Aorta (tissue), 5 donors: ENCODE measurements at regions not wholly inside any gene's neighbourhood (a gene's known extent, or its start where the extent isn't known, plus 50 kb on each side); places are given as distances from the start of the nearest gene placed in this dataset.

ENCODE experiments used
- ATAC-seq: fragments of 200-7000 bp; cut with Tn5 transposase; one replicate; pipeline ENCODE4 v1.9.1; 2022; ENCODE audit warnings: moderate library complexity; ENCODE audit not compliant: low FRiP score
- DNase-seq, 2 donors: peaks; one replicate each; pipeline ENCODE4 v3.0.0-alpha.2; 2020
- H3K27ac ChIP-seq, 2 donors: one replicate each; pipeline ENCODE4 v1.5.1; 2013; ENCODE audit warnings: low read length in 2 of 2, mild to moderate bottlenecking in 2 of 2, moderate library complexity in 2 of 2, control low read depth in 1 of 2, inconsistent platforms in 1 of 2, low read depth in 1 of 2
- H3K27me3 ChIP-seq, 2 donors: one replicate each; pipeline ENCODE4 v1.6.1; 2013; ENCODE audit warnings: control low read depth in 1 of 2, low read length in 1 of 2, mild to moderate bottlenecking in 1 of 2, moderate library complexity in 1 of 2; ENCODE audit not compliant: insufficient read depth in 2 of 2, control insufficient read depth in 1 of 2
- H3K36me3 ChIP-seq, 2 donors: one replicate each; pipeline ENCODE4 v1.6.1; 2013; ENCODE audit warnings: control low read depth in 1 of 2, low read length in 1 of 2, mild to moderate bottlenecking in 1 of 2; ENCODE audit not compliant: insufficient read depth in 2 of 2, control insufficient read depth in 1 of 2
- H3K4me1 ChIP-seq, 2 donors: one replicate each; pipeline ENCODE4 v1.6.1; 2013; ENCODE audit warnings: low read length in 2 of 2, control low read depth in 1 of 2, mild to moderate bottlenecking in 1 of 2, moderate library complexity in 1 of 2; ENCODE audit not compliant: insufficient read depth in 2 of 2, control insufficient read depth in 1 of 2
- H3K4me3 ChIP-seq, 2 donors: one replicate each; pipeline ENCODE4 v1.5.1; 2013; ENCODE audit warnings: low read length in 2 of 2, control low read depth in 1 of 2, mild to moderate bottlenecking in 1 of 2
- H3K9me3 ChIP-seq: one replicate; pipeline ENCODE4 v1.6.1; 2013; ENCODE audit warnings: mild to moderate bottlenecking, low read length; ENCODE audit not compliant: control insufficient read depth
- WGBS, 2 donors: extraction: QIAGEN DNeasy Blood & Tissue Kit; methylation state at CpG; one replicate each; pipeline ENCODE4 v1.1.7; 2013; 5-methylcytosine and 5-hydroxymethylcytosine counted together
- intact Hi-C, 2 donors: fragments of 100-400 bp; cut with DNase I; formaldehyde crosslinking; loops; one replicate each; pipeline versions ENCODE4 v1.14.2 to v1.15.0; 2022
- donor health status: healthy with polysubstance abuse.
- donor health status: Bipolar disorder and iron deficiency.
- donor health status: DM: no; HTN: no; CAD: no.
- donor health status: DM: no; HTN: no; CAD: no.
- donor health status: DM: yes; HTN: yes; CAD: no.

GRCh38 chr6:81842254-81842653 is 89.8 kb upstream of the TENT5A start:
- H3K4me1 ChIP-seq: peaks cover 7 to 8% of the 10 kb centered on the region in 2 donors
- H3K4me3 ChIP-seq: no peak overlapping the region
- intact Hi-C loops: loop anchor here in 1 of 2 donors (10.0 kb wide), 2 partner anchors 63 to 173 kb away; no protein-coding TSS in a partner anchor
- H3K27ac ChIP-seq: no peak overlapping the region
- H3K27me3 ChIP-seq: no peaks in the 10 kb centered on the region
- no peaks in the 10 kb centered on the region for H3K9me3 ChIP-seq
- H3K36me3 ChIP-seq: no peaks in the 10 kb centered on the region
- ATAC-seq (no peak), DNase-seq (no peak)

GRCh38 chr6:81838724-81839426 is 86.4 kb upstream of the TENT5A start:
- intact Hi-C loops: no loop called here
- ATAC-seq: no peak
- no peaks in the 10 kb centered on the region for H3K36me3 ChIP-seq

GRCh38 chr6:81838031-81838430 is 85.5 kb upstream of the TENT5A start:
- ATAC-seq: no peak
- H3K4me3 ChIP-seq: no peak overlapping the region
- H3K27me3 ChIP-seq: no peaks in the 10 kb centered on the region
- DNase-seq: no peak
- H3K9me3 ChIP-seq: no peaks in the 10 kb centered on the region
- intact Hi-C loops: no loop called here
- H3K27ac ChIP-seq: no peak overlapping the region
- H3K36me3 ChIP-seq: no peaks in the 10 kb centered on the region
- WGBS, 2 donors: 66 to 67% methylated on average over 4 of the region's 4 CpGs
- no peaks in the 10 kb centered on the region for H3K4me1 ChIP-seq

More at GRCh38 chr6:81838724-81839426, 86.4 kb upstream of the TENT5A start:
- H3K27me3 ChIP-seq: no peaks in the 10 kb centered on the region
- WGBS, 2 donors: 93 to 96% methylated on average over 1 of the region's 1 CpG
- no peaks in the 10 kb centered on the region for H3K9me3 ChIP-seq
- no peak for DNase-seq
- no peak overlapping the region for H3K27ac ChIP-seq
- peaks cover 0 to 2% of the 10 kb centered on the region in 2 donors for H3K4me1 ChIP-seq
- no peak overlapping the region for H3K4me3 ChIP-seq

GRCh38 chr6:81834141-81834681 is 81.7 kb upstream of the TENT5A start:
- ATAC-seq: no peak
- Histone ChIP-seq H3K4me3 (no peak overlapping the region), H3K27me3 (no peaks in the 10 kb centered on the region), H3K4me1 (no peaks in the 10 kb centered on the region), H3K27ac (peak overlapping the region in 1 of 2 donors; percentile 93), H3K36me3 (no peaks in the 10 kb centered on the region), H3K9me3 (no peaks in the 10 kb centered on the region)
- 6 to 7% methylated on average over 5 of the region's 5 CpGs for WGBS, 2 donors
- intact Hi-C loops: no loop called here
- DNase-seq: peak; percentile 57 to 73

GRCh38 chr6:81832304-81832703 is 79.8 kb upstream of the TENT5A start:
- no peak for ATAC-seq
- Histone ChIP-seq H3K4me3 (no peak overlapping the region), H3K27me3 (no peaks in the 10 kb centered on the region), H3K36me3 (no peaks in the 10 kb centered on the region), H3K4me1 (no peaks in the 10 kb centered on the region), H3K27ac (no peak overlapping the region), H3K9me3 (peaks cover 1% of the 10 kb centered on the region)
- intact Hi-C loops: loop anchor here in 1 of 2 donors (2.0 kb wide), 1 partner anchor 18 kb away; no protein-coding TSS in a partner anchor
- no peak for DNase-seq
- WGBS, 2 donors: 94 to 98% methylated on average over 4 of the region's 4 CpGs

- Histone ChIP-seq H3K4me1 (no peaks in the 10 kb centered on the region), H3K36me3 (no peaks in the 10 kb centered on the region), H3K4me3 (no peak overlapping the region), H3K27me3 (no peaks in the 10 kb centered on the region), H3K9me3 (peaks cover 1% of the 10 kb centered on the region), H3K27ac (no peak overlapping the region)
- 74 to 80% methylated on average over 5 of the region's 5 CpGs for WGBS, 2 donors
- DNase-seq (no peak), ATAC-seq (no peak)
- intact Hi-C loops: no loop called here
Measured at GRCh38 chr6:81831274-81831673, 78.8 kb upstream of the TENT5A start.

- 0% methylated on average over 1 of the region's 1 CpG for WGBS, 2 donors
- intact Hi-C loops: no loop called here
- no peak overlapping the region for H3K4me3 ChIP-seq
Measured at GRCh38 chr6:81826784-81827183, 74.3 kb upstream of the TENT5A start.

GRCh38 chr6:81822568-81822967 is 70.1 kb upstream of the TENT5A start:
- no peak overlapping the region for H3K4me3 ChIP-seq
- no peaks in the 10 kb centered on the region for H3K4me1 ChIP-seq
- ATAC-seq (no peak), DNase-seq (no peak)
- H3K9me3 ChIP-seq: peaks cover under 1% of the 10 kb centered on the region
- no peak overlapping the region for H3K27ac ChIP-seq
- 75 to 80% methylated on average over 3 of the region's 3 CpGs for WGBS, 2 donors
- H3K27me3 ChIP-seq: no peaks in the 10 kb centered on the region
- H3K36me3 ChIP-seq: no peaks in the 10 kb centered on the region
- intact Hi-C loops: no loop called here

More at GRCh38 chr6:81826784-81827183, 74.3 kb upstream of the TENT5A start:
- DNase-seq (no peak), ATAC-seq (no peak)
- H3K9me3 ChIP-seq: peaks cover 1% of the 10 kb centered on the region
- no peaks in the 10 kb centered on the region for H3K36me3 ChIP-seq
- no peak overlapping the region for H3K27ac ChIP-seq
- H3K4me1 ChIP-seq: no peaks in the 10 kb centered on the region
- H3K27me3 ChIP-seq: no peaks in the 10 kb centered on the region

GRCh38 chr6:81821449-81821848 is 69.0 kb upstream of the TENT5A start:
- Histone ChIP-seq H3K36me3 (no peaks in the 10 kb centered on the region), H3K27me3 (no peaks in the 10 kb centered on the region), H3K27ac (no peak overlapping the region), H3K9me3 (no peaks in the 10 kb centered on the region), H3K4me3 (no peak overlapping the region), H3K4me1 (no peaks in the 10 kb centered on the region)
- no peak for ATAC-seq
- DNase-seq: no peak
- intact Hi-C loops: no loop called here
